ENCODE measurements at regions not wholly inside any gene's neighbourhood (a gene's known extent, or its start where the extent isn't known, plus 50 kb on each side); places are given as distances from the start of the nearest gene placed in this dataset.
A peak's percentile ranks its signal among the peaks of the same experiment; 100 is the strongest.

DNA sequence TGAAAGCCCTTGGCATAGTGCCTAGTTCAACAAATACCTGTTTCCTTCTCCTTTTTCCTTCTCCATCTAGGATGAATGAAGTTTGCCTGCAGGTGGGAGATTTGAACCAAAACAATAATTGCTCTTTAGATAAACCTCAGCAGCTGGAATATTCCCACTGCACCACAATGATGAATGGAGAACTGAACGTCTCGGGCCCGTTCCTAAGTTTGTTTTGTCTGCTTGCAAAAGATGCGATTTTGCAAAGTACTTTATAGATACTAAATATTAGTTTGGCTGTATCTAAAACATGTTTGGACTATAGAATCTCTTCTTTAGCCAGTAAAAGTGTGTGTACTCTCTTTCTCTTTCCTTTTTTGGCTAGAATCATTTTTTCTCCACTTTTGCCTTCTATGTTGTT lies 75.8 kb upstream of the BMPER start:
- no peak overlapping the region for H3K9ac ChIP-seq (ENCODE audit: control insufficient read depth, extremely low read depth, insufficient read depth, low read length)
- H3K9me1 ChIP-seq (ENCODE audit: control insufficient read depth, extremely low read depth, insufficient read depth, low read length): no peaks in the 10 kb centered on the region
- no peak for TF ChIP-seq EZH2 (IDR thresholded peaks at IDR 0.05; ENCODE audit: low read length)
- TF ChIP-seq, protein P1, sequence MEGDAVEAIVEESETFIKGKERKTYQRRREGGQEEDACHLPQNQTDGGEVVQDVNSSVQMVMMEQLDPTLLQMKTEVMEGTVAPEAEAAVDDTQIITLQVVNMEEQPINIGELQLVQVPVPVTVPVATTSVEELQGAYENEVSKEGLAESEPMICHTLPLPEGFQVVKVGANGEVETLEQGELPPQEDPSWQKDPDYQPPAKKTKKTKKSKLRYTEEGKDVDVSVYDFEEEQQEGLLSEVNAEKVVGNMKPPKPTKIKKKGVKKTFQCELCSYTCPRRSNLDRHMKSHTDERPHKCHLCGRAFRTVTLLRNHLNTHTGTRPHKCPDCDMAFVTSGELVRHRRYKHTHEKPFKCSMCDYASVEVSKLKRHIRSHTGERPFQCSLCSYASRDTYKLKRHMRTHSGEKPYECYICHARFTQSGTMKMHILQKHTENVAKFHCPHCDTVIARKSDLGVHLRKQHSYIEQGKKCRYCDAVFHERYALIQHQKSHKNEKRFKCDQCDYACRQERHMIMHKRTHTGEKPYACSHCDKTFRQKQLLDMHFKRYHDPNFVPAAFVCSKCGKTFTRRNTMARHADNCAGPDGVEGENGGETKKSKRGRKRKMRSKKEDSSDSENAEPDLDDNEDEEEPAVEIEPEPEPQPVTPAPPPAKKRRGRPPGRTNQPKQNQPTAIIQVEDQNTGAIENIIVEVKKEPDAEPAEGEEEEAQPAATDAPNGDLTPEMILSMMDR (optimal IDR thresholded peaks at IDR 0.05 in 1 of 3, IDR thresholded peaks at IDR 0.05 in 1 of 3, conservative IDR thresholded peaks at IDR 0.05 in 1 of 3; ENCODE audit: extremely low read depth in 1 of 3, insufficient read depth in 2 of 3, low read length in 3 of 3): no peak
- no peak for FAIRE-seq
- dilution Hi-C loops (cut with MboI; ENCODE audit: extremely low pct_ligation_motif_present, low sequenced_read_pairs): no loop called here
- H3K4me1 ChIP-seq (ENCODE audit: control insufficient read depth, extremely low read depth, insufficient read depth, low read length): peaks cover 9% of the 10 kb centered on the region
- no peak overlapping the region for H3K4me3 ChIP-seq (ENCODE audit: control insufficient read depth in 2 of 3, extremely low read depth in 1 of 3, insufficient read depth in 2 of 3, low read depth in 1 of 3, low read length in 3 of 3)
- no peak overlapping the region for H3K4me2 ChIP-seq (ENCODE audit: control insufficient read depth, extremely low read depth, insufficient read depth, low read depth, low read length)
- H3K79me2 ChIP-seq (ENCODE audit: control insufficient read depth, insufficient read depth, low read length): no peaks in the 10 kb centered on the region
- H3K9me3 ChIP-seq (ENCODE audit: control insufficient read depth, low read depth, low read length): no peaks in the 10 kb centered on the region
- no peaks in the 10 kb centered on the region for H3K36me3 ChIP-seq (ENCODE audit: control insufficient read depth in 2 of 2, extremely low read depth in 1 of 2, insufficient read depth in 2 of 2, low read length in 2 of 2)
- no peak overlapping the region for H3K27ac ChIP-seq (ENCODE audit: control insufficient read depth, insufficient read depth, low read length)
- H2AFZ ChIP-seq (ENCODE audit: control insufficient read depth, low read length): no peak overlapping the region
- no peaks in the 10 kb centered on the region for H4K20me1 ChIP-seq (ENCODE audit: control insufficient read depth, extremely low read depth, insufficient read depth, low read length)
- H3K27me3 ChIP-seq (ENCODE audit: control insufficient read depth, extremely low read depth, insufficient read depth, low read length): no peaks in the 10 kb centered on the region
- no peak for DNase-seq (ENCODE audit: low read depth, low spot score)

DNA sequence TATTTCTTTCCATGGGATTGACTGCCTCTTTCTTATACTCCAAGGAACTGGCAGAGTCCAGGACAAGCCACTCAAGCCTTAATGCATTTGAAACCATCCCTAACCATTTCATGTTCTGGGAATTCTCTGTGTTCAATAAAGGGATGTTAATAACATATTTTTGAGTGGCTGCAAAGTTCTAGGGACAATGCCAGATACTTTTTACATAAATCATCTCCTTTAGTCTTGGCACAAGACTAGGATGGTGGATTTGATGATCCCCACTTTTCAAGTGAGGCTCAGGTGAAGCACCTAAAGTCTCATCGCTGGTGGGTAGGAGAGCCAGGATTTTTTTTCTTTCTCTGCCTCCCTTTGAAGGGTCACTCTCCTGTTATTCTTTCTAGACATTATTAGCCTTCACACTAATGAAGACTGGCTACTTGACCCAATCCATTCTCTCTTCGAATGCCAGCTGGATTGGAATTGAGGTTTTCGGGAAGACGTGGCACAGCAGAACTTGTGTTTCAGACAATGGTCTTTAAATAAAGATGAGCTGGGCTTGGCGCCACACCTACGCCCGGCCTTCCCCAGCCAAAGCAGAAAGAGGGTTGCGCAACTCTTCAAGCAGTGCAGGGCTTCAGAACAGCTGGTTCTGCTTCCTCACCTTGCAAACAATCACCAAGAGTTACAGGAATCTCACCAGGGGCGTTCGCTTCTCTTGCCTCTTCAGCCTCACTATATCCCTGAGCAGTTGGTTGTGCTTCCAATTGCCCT lies 73.8 kb upstream of the BMPER start:
- FAIRE-seq: peak; percentile 49
- no peaks in the 10 kb centered on the region for H3K79me2 ChIP-seq (ENCODE audit: control insufficient read depth, insufficient read depth, low read length)
- DNase-seq (ENCODE audit: low read depth, low spot score): peak; percentile 19

More for the DNA sequence above, 73.8 kb upstream of the BMPER start:
- Histone ChIP-seq H3K9me3 (ENCODE audit: control insufficient read depth, low read depth, low read length) (no peaks in the 10 kb centered on the region), H3K36me3 (ENCODE audit: control insufficient read depth in 2 of 2, extremely low read depth in 1 of 2, insufficient read depth in 2 of 2, low read length in 2 of 2) (no peaks in the 10 kb centered on the region), H3K27ac (ENCODE audit: control insufficient read depth, insufficient read depth, low read length) (no peak overlapping the region), H3K4me2 (ENCODE audit: control insufficient read depth, extremely low read depth, insufficient read depth, low read depth, low read length) (peak overlapping the region; percentile 57), H3K4me1 (ENCODE audit: control insufficient read depth, extremely low read depth, insufficient read depth, low read length) (peaks cover 9% of the 10 kb centered on the region), H4K20me1 (ENCODE audit: control insufficient read depth, extremely low read depth, insufficient read depth, low read length) (no peaks in the 10 kb centered on the region), H3K9ac (ENCODE audit: control insufficient read depth, extremely low read depth, insufficient read depth, low read length) (no peak overlapping the region), H3K27me3 (ENCODE audit: control insufficient read depth, extremely low read depth, insufficient read depth, low read length) (no peaks in the 10 kb centered on the region), H2AFZ (ENCODE audit: control insufficient read depth, low read length) (peak overlapping the region; percentile 57), H3K9me1 (ENCODE audit: control insufficient read depth, extremely low read depth, insufficient read depth, low read length) (no peaks in the 10 kb centered on the region), H3K4me3 (ENCODE audit: control insufficient read depth in 2 of 3, extremely low read depth in 1 of 3, insufficient read depth in 2 of 3, low read depth in 1 of 3, low read length in 3 of 3) (peak overlapping the region in 1 of 3 experiments; percentile 7)
- dilution Hi-C loops (cut with MboI; ENCODE audit: extremely low pct_ligation_motif_present, low sequenced_read_pairs): no loop called here
- TF ChIP-seq EZH2 (IDR thresholded peaks at IDR 0.05; ENCODE audit: low read length): no peak
- TF ChIP-seq, protein P1 (optimal IDR thresholded peaks at IDR 0.05 in 1 of 3, IDR thresholded peaks at IDR 0.05 in 1 of 3, conservative IDR thresholded peaks at IDR 0.05 in 1 of 3; ENCODE audit: extremely low read depth in 1 of 3, insufficient read depth in 2 of 3, low read length in 3 of 3): no peak

Measured in keratinocyte (primary cell).